ENCODE measurements at regions not wholly inside any gene's neighbourhood (a gene's known extent, or its start where the extent isn't known, plus 50 kb on each side); places are given as distances from the start of the nearest gene placed in this dataset.

DNA sequence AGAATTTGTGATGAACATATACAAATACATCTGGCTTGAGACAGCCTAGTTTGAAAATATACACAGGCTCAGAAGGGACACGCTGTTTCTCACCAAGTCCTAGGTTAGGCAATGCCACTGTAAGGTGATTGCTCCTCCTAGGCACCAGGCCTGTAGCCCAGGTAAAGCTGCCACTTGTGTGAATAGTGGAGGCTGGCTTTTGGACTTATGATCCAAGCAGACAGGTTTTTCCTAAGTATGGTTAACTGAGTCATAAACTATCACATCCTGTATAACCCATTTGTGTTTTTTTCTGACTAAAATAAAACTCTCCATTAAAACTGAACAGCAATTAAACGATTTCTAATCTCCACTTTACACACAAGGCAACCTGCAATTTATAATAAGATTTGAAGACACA is 81.0 kb downstream of the SEMA4F start:
- H2AFZ ChIP-seq (ENCODE audit: low read depth, low read length), result peak overlapping the region; percentile 60
- H3K4me1 ChIP-seq (ENCODE audit: insufficient read depth, low read length), result peaks cover 14% of the 10 kb centered on the region
- no peak overlapping the region for H3K4me3 ChIP-seq (ENCODE audit: low read length)
- H3K36me3 ChIP-seq (ENCODE audit: insufficient read depth, low read length), result no peaks in the 10 kb centered on the region
- H3K27me3 ChIP-seq (ENCODE audit: insufficient read depth, low read length), result no peaks in the 10 kb centered on the region
- no peaks in the 10 kb centered on the region for H3K9me3 ChIP-seq (ENCODE audit: low read length)

DNA sequence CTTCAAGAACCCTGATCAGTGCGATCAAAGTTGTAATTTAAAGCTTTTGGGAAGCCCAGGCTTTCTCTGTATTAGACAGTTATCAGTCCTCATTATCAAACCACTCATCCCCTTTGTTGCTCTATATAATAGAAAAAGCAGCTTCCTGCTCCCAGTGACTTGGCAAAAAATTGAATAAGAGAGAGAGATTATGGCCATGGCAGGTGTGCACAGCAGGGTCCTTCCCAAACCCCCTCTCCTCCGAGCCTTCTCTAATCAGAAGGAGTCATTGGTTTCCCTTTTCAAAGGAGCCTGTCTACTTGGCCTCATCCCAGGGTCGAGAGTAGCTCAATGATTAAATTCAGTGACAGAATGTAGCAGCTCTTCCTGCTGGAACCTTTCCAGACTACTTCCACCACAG is 81.5 kb downstream of the SEMA4F start:
- Histone ChIP-seq H3K4me3 (ENCODE audit: low read length) (no peak overlapping the region), H3K36me3 (ENCODE audit: insufficient read depth, low read length) (no peaks in the 10 kb centered on the region), H3K4me1 (ENCODE audit: insufficient read depth, low read length) (peaks cover 14% of the 10 kb centered on the region), H3K27me3 (ENCODE audit: insufficient read depth, low read length) (no peaks in the 10 kb centered on the region), H2AFZ (ENCODE audit: low read depth, low read length) (peak overlapping the region; percentile 60), H3K9me3 (ENCODE audit: low read length) (no peaks in the 10 kb centered on the region)

GRCh38 chr2:74736589-74736988 is 82.5 kb downstream of the SEMA4F start:
- Histone ChIP-seq H3K27me3 (ENCODE audit: insufficient read depth, low read length) (no peaks in the 10 kb centered on the region), H2AFZ (ENCODE audit: low read depth, low read length) (no peak overlapping the region)

DNA sequence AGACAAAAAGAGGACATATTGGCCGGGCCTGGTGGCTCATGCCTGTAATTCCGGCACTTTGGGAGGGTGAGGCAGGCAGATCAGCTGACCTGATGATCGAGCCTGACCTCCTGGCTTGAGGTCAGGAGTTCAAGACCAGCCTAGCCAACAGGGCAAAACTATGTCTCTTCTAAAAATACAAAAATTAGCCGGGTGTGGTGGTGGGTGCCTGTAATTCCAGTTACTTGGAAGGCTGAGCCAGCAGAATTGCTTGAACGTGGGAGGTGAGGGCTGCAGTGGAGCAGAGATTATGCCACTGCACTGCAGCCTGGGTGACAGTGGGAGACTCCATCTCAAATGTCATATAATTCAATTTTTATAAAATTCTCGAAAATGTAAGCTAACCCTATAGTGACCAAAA is 84.5 kb downstream of the SEMA4F start:
- Histone ChIP-seq H3K9me3 (ENCODE audit: low read length) (no peaks in the 10 kb centered on the region), H3K4me3 (ENCODE audit: low read length) (no peak overlapping the region), H2AFZ (ENCODE audit: low read depth, low read length) (no peak overlapping the region), H3K36me3 (ENCODE audit: insufficient read depth, low read length) (no peaks in the 10 kb centered on the region), H3K4me1 (ENCODE audit: insufficient read depth, low read length) (peaks cover 24% of the 10 kb centered on the region), H3K27me3 (ENCODE audit: insufficient read depth, low read length) (no peaks in the 10 kb centered on the region)

More at GRCh38 chr2:74736589-74736988, 82.5 kb downstream of the SEMA4F start:
- Histone ChIP-seq H3K36me3 (ENCODE audit: insufficient read depth, low read length) (no peaks in the 10 kb centered on the region), H3K9me3 (ENCODE audit: low read length) (no peaks in the 10 kb centered on the region), H3K4me1 (ENCODE audit: insufficient read depth, low read length) (peaks cover 24% of the 10 kb centered on the region), H3K4me3 (ENCODE audit: low read length) (no peak overlapping the region)

- Histone ChIP-seq H3K4me3 (ENCODE audit: low read length) (no peak overlapping the region), H3K4me1 (ENCODE audit: insufficient read depth, low read length) (peaks cover 23% of the 10 kb centered on the region), H3K36me3 (ENCODE audit: insufficient read depth, low read length) (no peaks in the 10 kb centered on the region), H3K9me3 (ENCODE audit: low read length) (no peaks in the 10 kb centered on the region), H3K27me3 (ENCODE audit: insufficient read depth, low read length) (no peaks in the 10 kb centered on the region), H2AFZ (ENCODE audit: low read depth, low read length) (no peak overlapping the region)
Observed at GRCh38 chr2:74739129-74739528, 85.1 kb downstream of the SEMA4F start.

- H3K36me3 ChIP-seq (ENCODE audit: insufficient read depth, low read length), result no peaks in the 10 kb centered on the region
- no peaks in the 10 kb centered on the region for H3K9me3 ChIP-seq (ENCODE audit: low read length)
- H3K27me3 ChIP-seq (ENCODE audit: insufficient read depth, low read length), result no peaks in the 10 kb centered on the region
- H3K4me3 ChIP-seq (ENCODE audit: low read length), result no peak overlapping the region
- H2AFZ ChIP-seq (ENCODE audit: low read depth, low read length), result no peak overlapping the region
- H3K4me1 ChIP-seq (ENCODE audit: insufficient read depth, low read length), result peaks cover 19% of the 10 kb centered on the region
Observed at GRCh38 chr2:74739733-74740241, 85.7 kb downstream of the SEMA4F start.

GRCh38 chr2:74740395-74740740 is 86.3 kb downstream of the SEMA4F start:
- H3K4me3 ChIP-seq (ENCODE audit: low read length), result no peak overlapping the region
- peaks cover 19% of the 10 kb centered on the region for H3K4me1 ChIP-seq (ENCODE audit: insufficient read depth, low read length)
- no peaks in the 10 kb centered on the region for H3K36me3 ChIP-seq (ENCODE audit: insufficient read depth, low read length)
- H3K27me3 ChIP-seq (ENCODE audit: insufficient read depth, low read length), result no peaks in the 10 kb centered on the region
- no peaks in the 10 kb centered on the region for H3K9me3 ChIP-seq (ENCODE audit: low read length)
- H2AFZ ChIP-seq (ENCODE audit: low read depth, low read length), result no peak overlapping the region

DNA sequence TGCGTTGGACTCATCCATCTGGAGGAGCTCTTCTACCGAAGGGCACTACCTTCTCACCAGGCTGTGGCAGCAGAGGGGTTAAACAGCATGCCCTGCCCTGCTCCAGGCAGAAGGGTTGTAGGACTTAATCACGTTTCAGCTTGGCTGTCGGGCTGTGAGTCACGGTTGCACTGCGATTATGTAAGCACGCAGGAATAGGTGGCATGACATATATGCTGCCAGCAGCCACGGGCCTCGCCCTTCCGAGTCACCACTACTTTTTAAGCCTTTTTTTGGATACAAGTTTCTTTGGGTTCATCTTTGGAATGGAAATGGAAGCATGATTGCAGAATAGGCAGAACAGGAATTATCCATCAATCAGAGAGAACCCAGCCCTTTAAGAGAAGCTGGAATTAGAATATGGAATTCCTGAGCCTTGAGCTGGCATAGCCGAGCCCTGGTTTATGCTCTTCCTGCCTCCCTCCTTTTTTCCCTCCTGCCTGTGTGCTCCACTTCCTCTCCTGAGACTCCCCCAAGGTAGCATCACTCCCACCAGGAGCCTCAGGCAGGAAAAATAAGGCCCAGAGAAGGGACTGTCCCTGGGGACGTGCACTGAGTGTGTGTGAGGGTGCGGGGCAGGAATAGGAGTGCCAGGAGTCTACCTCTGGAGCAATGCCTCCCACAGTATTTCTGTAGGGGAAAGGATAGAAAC is 86.8 kb downstream of the SEMA4F start:
- no peak overlapping the region for H2AFZ ChIP-seq (ENCODE audit: low read depth, low read length)
- H3K9me3 ChIP-seq (ENCODE audit: low read length), result no peaks in the 10 kb centered on the region
- H3K27me3 ChIP-seq (ENCODE audit: insufficient read depth, low read length), result no peaks in the 10 kb centered on the region
- no peaks in the 10 kb centered on the region for H3K36me3 ChIP-seq (ENCODE audit: insufficient read depth, low read length)
- H3K4me1 ChIP-seq (ENCODE audit: insufficient read depth, low read length), result peaks cover 22% of the 10 kb centered on the region
- no peak overlapping the region for H3K4me3 ChIP-seq (ENCODE audit: low read length)

DNA sequence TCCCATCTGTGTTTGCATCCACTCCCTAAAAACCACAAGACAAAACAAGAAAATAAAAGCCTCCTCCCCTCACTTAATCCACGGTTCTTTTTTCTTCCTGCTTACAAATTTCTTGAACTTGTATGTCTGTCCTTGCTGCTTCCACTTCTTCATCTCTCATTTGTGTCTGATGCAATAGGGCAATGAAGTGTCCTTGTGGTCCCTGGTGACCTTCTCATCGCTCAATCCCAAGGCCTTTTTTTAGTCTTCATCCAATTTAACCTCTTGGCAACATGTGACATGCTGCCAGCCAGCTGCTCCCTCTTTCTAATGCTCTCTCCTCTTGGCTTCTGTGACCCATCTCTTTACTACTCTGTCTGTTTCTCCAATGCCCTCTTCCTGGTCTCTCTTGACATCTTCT is 87.6 kb downstream of the SEMA4F start:
- Histone ChIP-seq H3K4me1 (ENCODE audit: insufficient read depth, low read length) (peaks cover 22% of the 10 kb centered on the region), H3K27me3 (ENCODE audit: insufficient read depth, low read length) (no peaks in the 10 kb centered on the region), H3K4me3 (ENCODE audit: low read length) (no peak overlapping the region), H2AFZ (ENCODE audit: low read depth, low read length) (no peak overlapping the region), H3K9me3 (ENCODE audit: low read length) (no peaks in the 10 kb centered on the region), H3K36me3 (ENCODE audit: insufficient read depth, low read length) (no peaks in the 10 kb centered on the region)

DNA sequence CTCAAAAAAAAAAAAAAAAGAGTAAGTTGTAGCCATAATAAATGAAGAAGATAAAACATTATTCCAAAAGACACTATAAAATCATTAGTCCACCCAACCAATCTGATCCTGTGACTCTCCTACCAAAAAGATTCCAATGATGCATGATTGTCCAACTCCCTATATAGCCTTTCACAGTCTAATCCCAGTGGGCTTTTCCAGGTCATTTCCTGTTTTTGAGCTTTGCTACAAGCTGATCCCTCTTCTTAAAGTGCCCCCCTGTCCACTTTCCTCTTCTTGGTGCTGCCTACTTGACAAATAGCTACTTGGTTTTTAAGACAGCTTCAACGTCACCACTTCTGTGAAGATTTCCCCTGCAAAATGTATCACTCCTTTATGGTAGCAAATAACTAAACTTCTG is 88.4 kb downstream of the SEMA4F start:
- peaks cover 22% of the 10 kb centered on the region for H3K4me1 ChIP-seq (ENCODE audit: insufficient read depth, low read length)
- H3K4me3 ChIP-seq (ENCODE audit: low read length), result no peak overlapping the region
- H3K9me3 ChIP-seq (ENCODE audit: low read length), result no peaks in the 10 kb centered on the region
- H3K27me3 ChIP-seq (ENCODE audit: insufficient read depth, low read length), result no peaks in the 10 kb centered on the region
- no peaks in the 10 kb centered on the region for H3K36me3 ChIP-seq (ENCODE audit: insufficient read depth, low read length)
- H2AFZ ChIP-seq (ENCODE audit: low read depth, low read length), result no peak overlapping the region

- Histone ChIP-seq H3K4me1 (ENCODE audit: insufficient read depth, low read length) (peaks cover 22% of the 10 kb centered on the region), H2AFZ (ENCODE audit: low read depth, low read length) (no peak overlapping the region), H3K9me3 (ENCODE audit: low read length) (no peaks in the 10 kb centered on the region), H3K4me3 (ENCODE audit: low read length) (no peak overlapping the region), H3K36me3 (ENCODE audit: insufficient read depth, low read length) (no peaks in the 10 kb centered on the region), H3K27me3 (ENCODE audit: insufficient read depth, low read length) (no peaks in the 10 kb centered on the region)
Observed at GRCh38 chr2:74743039-74743438, 89.0 kb downstream of the SEMA4F start.

DNA sequence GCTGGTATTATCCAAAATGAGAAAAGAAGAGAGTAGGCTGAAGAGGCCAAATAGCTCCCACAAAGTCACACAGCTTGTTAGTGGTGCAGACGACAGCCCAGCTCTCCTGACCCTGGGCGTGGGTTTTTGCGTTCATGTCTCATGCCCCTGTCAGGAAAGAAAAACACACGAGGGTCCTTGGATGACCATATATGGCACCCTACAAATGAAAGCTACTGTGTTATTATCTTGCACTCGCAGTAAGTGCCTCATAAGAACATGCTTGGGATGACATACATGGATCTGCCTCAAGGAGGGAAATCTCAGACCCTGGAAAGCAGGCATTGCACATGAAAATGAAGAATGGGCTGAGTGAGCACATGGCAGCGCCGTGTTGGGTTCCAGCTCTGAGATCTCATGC is 89.7 kb downstream of the SEMA4F start:
- H3K4me1 ChIP-seq (ENCODE audit: insufficient read depth, low read length), result peaks cover 22% of the 10 kb centered on the region
- no peaks in the 10 kb centered on the region for H3K27me3 ChIP-seq (ENCODE audit: insufficient read depth, low read length)
- no peak overlapping the region for H2AFZ ChIP-seq (ENCODE audit: low read depth, low read length)
- no peaks in the 10 kb centered on the region for H3K9me3 ChIP-seq (ENCODE audit: low read length)
- no peak overlapping the region for H3K4me3 ChIP-seq (ENCODE audit: low read length)
- H3K36me3 ChIP-seq (ENCODE audit: insufficient read depth, low read length), result no peaks in the 10 kb centered on the region

- peaks cover 25% of the 10 kb centered on the region for H3K4me1 ChIP-seq (ENCODE audit: insufficient read depth, low read length)
- no peaks in the 10 kb centered on the region for H3K27me3 ChIP-seq (ENCODE audit: insufficient read depth, low read length)
- H3K9me3 ChIP-seq (ENCODE audit: low read length), result no peaks in the 10 kb centered on the region
- H3K36me3 ChIP-seq (ENCODE audit: insufficient read depth, low read length), result no peaks in the 10 kb centered on the region
- no peak overlapping the region for H3K4me3 ChIP-seq (ENCODE audit: low read length)
- no peak overlapping the region for H2AFZ ChIP-seq (ENCODE audit: low read depth, low read length)
Observed at GRCh38 chr2:74744731-74745515, 89.0 kb upstream of the HK2 start.

All from neuron (in vitro differentiated cells).